Gastroesophageal sphincter (tissue), 4 donors: ENCODE measurements at regions not wholly inside any gene's neighbourhood (a gene's known extent, or its start where the extent isn't known, plus 50 kb on each side); places are given as distances from the start of the nearest gene placed in this dataset.

ENCODE experiments used
- ATAC-seq: fragments of 150-250 bp; one replicate; pipeline ENCODE4 v1.9.1; 2016; ENCODE audit warnings: mild to moderate bottlenecking, moderate library complexity
- H3K27ac ChIP-seq, 4 donors: fragments of 200-600 bp; sonication (generic) in 3 of 4; 1 replicate in 3 of 4; 2 replicates in 1 of 4; pipeline ENCODE4 v1.5.1; 2016 to 2019
- H3K27me3 ChIP-seq: fragments of 200-600 bp; sonication (generic); one replicate; pipeline ENCODE4 v1.5.1; 2019
- H3K36me3 ChIP-seq, 2 donors: fragments of 200-600 bp; sonication (generic); one replicate each; pipeline ENCODE4 v1.5.1; 2019; ENCODE audit warnings: control low read depth in 1 of 2
- H3K4me1 ChIP-seq, 3 donors: fragments of 200-600 bp; sonication (generic); 1 replicate in 2 of 3; 2 replicates in 1 of 3; pipeline ENCODE4 v1.5.1; 2016 to 2019; ENCODE audit warnings: control low read depth in 2 of 3
- H3K4me3 ChIP-seq, 2 donors: fragments of 200-600 bp; sonication (generic); one replicate each; pipeline ENCODE4 v1.5.1; 2019; ENCODE audit warnings: mild to moderate bottlenecking in 1 of 2, moderate library complexity in 1 of 2
- H3K9me3 ChIP-seq, 3 donors: fragments of 200-600 bp; sonication (generic); one replicate each; pipeline ENCODE4 v1.5.1; 2017 to 2019; ENCODE audit warnings: control low read depth in 2 of 3
- EP300 ChIP-seq: sonication (generic); formaldehyde crosslinking; IDR thresholded peaks from one replicate; pipeline ENCODE4 v1.6.1; 2017; ENCODE audit warnings: antibody characterized with exemption, mild to moderate bottlenecking
- POLR2A ChIP-seq, 2 donors: fragments of 450-650 bp; IDR thresholded peaks; one replicate each; pipeline ENCODE4 v1.6.1; 2017; ENCODE audit warnings: antibody characterized with exemption in 2 of 2, mild to moderate bottlenecking in 2 of 2, moderate library complexity in 1 of 2
- POLR2AphosphoS5 ChIP-seq: sonication (generic); formaldehyde crosslinking; IDR thresholded peaks from one replicate; pipeline ENCODE4 v1.6.1; 2017; ENCODE audit warnings: antibody characterized with exemption
- WGBS, 2 donors: methylation state at CpG; one replicate each; pipeline ENCODE4 v1.1.5; 2018; ENCODE audit warnings: low coverage in 1 of 2; 5-methylcytosine and 5-hydroxymethylcytosine counted together
- TF ChIP-seq, protein P1 (sequence below), 4 experiments: fragments of 200-600 bp in 2 of 4; fragments of 450-650 bp in 2 of 4; sonication (generic) in 1 of 4; IDR thresholded peaks; one replicate each; pipeline ENCODE4 v1.5.1; 2017 to 2019; ENCODE audit warnings: antibody characterized with exemption in 4 of 4, mild to moderate bottlenecking in 2 of 4, moderate library complexity in 2 of 4

DNA sequence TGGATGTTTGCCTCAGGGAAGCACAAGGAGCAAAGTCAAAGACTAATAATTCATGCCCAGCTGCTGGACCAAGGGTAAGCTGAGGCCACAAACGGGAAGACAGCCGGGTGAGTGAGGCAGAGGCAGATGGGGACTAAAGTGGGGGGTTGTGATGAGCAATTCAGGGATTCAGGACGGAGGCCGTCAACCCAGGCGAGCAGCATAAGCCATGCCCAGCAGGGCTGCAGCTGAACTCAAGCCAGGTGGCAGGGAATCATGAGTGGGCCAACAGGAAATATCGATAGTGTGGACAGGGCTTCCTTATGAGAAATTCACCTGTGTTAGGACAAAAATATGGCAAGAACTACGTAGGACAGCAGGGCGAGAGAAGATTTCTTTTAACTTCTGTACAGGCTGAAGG is 246.8 kb downstream of the CDC5L start:
- TF ChIP-seq POLR2AphosphoS5, result no peak
- TF ChIP-seq EP300, result no peak
- no peak overlapping the region for H3K27ac ChIP-seq
- H3K4me3 ChIP-seq, result no peak overlapping the region
- WGBS, 2 donors, result 82 to 87% methylated on average over 8 of the region's 8 CpGs
- peaks cover 29% of the 10 kb centered on the region for H3K27me3 ChIP-seq
- H3K36me3 ChIP-seq, result no peaks in the 10 kb centered on the region
- no peaks in the 10 kb centered on the region for H3K9me3 ChIP-seq
- H3K4me1 ChIP-seq, result no peaks in the 10 kb centered on the region
- ATAC-seq, result no peak

GRCh38 chr6:44635486-44635885 is 248.0 kb downstream of the CDC5L start:
- Histone ChIP-seq H3K36me3 (no peaks in the 10 kb centered on the region), H3K9me3 (no peaks in the 10 kb centered on the region), H3K27me3 (peaks cover 25% of the 10 kb centered on the region), H3K27ac (no peak overlapping the region), H3K4me3 (no peak overlapping the region), H3K4me1 (no peaks in the 10 kb centered on the region)
- TF ChIP-seq, protein P1, sequence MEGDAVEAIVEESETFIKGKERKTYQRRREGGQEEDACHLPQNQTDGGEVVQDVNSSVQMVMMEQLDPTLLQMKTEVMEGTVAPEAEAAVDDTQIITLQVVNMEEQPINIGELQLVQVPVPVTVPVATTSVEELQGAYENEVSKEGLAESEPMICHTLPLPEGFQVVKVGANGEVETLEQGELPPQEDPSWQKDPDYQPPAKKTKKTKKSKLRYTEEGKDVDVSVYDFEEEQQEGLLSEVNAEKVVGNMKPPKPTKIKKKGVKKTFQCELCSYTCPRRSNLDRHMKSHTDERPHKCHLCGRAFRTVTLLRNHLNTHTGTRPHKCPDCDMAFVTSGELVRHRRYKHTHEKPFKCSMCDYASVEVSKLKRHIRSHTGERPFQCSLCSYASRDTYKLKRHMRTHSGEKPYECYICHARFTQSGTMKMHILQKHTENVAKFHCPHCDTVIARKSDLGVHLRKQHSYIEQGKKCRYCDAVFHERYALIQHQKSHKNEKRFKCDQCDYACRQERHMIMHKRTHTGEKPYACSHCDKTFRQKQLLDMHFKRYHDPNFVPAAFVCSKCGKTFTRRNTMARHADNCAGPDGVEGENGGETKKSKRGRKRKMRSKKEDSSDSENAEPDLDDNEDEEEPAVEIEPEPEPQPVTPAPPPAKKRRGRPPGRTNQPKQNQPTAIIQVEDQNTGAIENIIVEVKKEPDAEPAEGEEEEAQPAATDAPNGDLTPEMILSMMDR (IDR thresholded peaks at IDR 0.05), result no peak
- TF ChIP-seq POLR2AphosphoS5, result no peak
- TF ChIP-seq EP300, result no peak
- ATAC-seq, result no peak
- WGBS, 2 donors, result 68 to 77% methylated on average over 4 of the region's 4 CpGs

GRCh38 chr6:44636561-44637248 is 249.2 kb downstream of the CDC5L start:
- Histone ChIP-seq H3K27me3 (peaks cover 18% of the 10 kb centered on the region), H3K4me3 (no peak overlapping the region), H3K9me3 (no peaks in the 10 kb centered on the region), H3K27ac (no peak overlapping the region), H3K36me3 (no peaks in the 10 kb centered on the region), H3K4me1 (no peaks in the 10 kb centered on the region)
- TF ChIP-seq POLR2AphosphoS5 (no peak), EP300 (no peak), POLR2A (IDR thresholded peaks at IDR 0.05) (no peak)
- TF ChIP-seq, protein P1 (IDR thresholded peaks at IDR 0.05), result no peak
- 62 to 71% methylated on average over 12 to 13 of the region's 14 CpGs for WGBS, 2 donors
- no peak for ATAC-seq

DNA sequence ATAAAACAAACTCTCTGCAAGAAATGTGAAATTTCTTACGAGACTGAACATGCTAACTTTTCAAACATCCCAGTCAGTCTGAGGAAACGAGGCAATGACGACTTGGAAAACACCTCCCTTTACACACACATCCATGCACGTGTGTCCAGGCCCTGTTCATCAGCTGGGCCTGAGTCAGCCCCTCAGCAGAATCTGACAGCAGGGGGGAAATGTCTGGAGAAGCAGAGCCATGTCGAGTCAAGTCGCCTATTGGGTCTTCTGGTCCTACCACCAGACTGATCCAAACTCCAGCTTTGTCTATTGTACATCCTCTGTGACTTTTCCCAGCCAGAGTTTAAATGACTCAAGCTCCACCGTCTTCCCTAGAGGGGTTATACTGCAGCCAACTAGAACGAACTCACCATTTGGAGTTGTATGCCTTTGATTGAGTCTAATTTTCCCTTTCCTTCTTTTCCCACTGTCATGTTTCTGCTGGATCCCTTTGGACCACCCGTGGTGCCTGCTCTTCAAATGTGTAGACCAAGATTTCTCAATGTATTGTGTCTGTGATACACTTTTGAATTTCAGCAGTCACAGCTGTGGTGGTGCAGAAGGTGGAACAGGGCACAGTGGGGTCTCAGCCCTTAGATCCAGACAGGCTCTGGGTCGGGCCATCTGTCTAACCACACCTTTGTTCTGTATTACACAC is 254.0 kb downstream of the CDC5L start:
- no peaks in the 10 kb centered on the region for H3K9me3 ChIP-seq
- H3K4me3 ChIP-seq, result no peak overlapping the region
- peaks cover 4% of the 10 kb centered on the region for H3K27me3 ChIP-seq
- no peaks in the 10 kb centered on the region for H3K4me1 ChIP-seq
- no peak for ATAC-seq
- H3K27ac ChIP-seq, result no peak overlapping the region
- no peaks in the 10 kb centered on the region for H3K36me3 ChIP-seq
- TF ChIP-seq EP300 (no peak), POLR2AphosphoS5 (no peak)
- WGBS, 2 donors, result 72 to 77% methylated on average over 8 to 10 of the region's 10 CpGs

GRCh38 chr6:44642349-44642748 is 254.8 kb downstream of the CDC5L start:
- no peak for TF ChIP-seq EP300
- TF ChIP-seq, protein P1 (IDR thresholded peaks at IDR 0.05), result no peak
- TF ChIP-seq POLR2AphosphoS5, result no peak
- TF ChIP-seq POLR2A (IDR thresholded peaks at IDR 0.05), result no peak
- Histone ChIP-seq H3K4me3 (no peak overlapping the region), H3K9me3 (no peaks in the 10 kb centered on the region), H3K36me3 (no peaks in the 10 kb centered on the region), H3K27me3 (peaks cover 8% of the 10 kb centered on the region), H3K4me1 (no peaks in the 10 kb centered on the region), H3K27ac (no peak overlapping the region)
- ATAC-seq, result no peak
- 84 to 89% methylated on average over 1 of the region's 1 CpG for WGBS, 2 donors
